ENCODE measurements at regions not wholly inside any gene's neighbourhood (a gene's known extent, or its start where the extent isn't known, plus 50 kb on each side); places are given as distances from the start of the nearest gene placed in this dataset.
A peak's percentile ranks its signal among the peaks of the same experiment; 100 is the strongest.
"Not testable (repeated sequence)": the region's sequence is repeated elsewhere in the genome, so short reads cannot be mapped to it uniquely, and the experiment has no call there.

GRCh38 chr13:78876915-78877549, 218.1 kb upstream of the OBI1 start:
- no peaks in the 10 kb centered on the region for H3K9me3 ChIP-seq
- H3K27me3 ChIP-seq, result no peaks in the 10 kb centered on the region
- ATAC-seq (no peak), DNase-seq (peak in 1 of 4 donors; percentile 41)
- no peaks in the 10 kb centered on the region for H3K4me1 ChIP-seq
- H3K36me3 ChIP-seq, result no peaks in the 10 kb centered on the region
- H3K27ac ChIP-seq, result no peak overlapping the region
- intact Hi-C loops (cut with DNase I), result no loop called here
- H3K4me3 ChIP-seq, result no peak overlapping the region
- no peak for TF ChIP-seq CTCF (IDR thresholded peaks at IDR 0.05)

- intact Hi-C loops (cut with DNase I), result no loop called here
- no peak overlapping the region for H3K27ac ChIP-seq
- TF ChIP-seq CTCF (IDR thresholded peaks at IDR 0.05), result no peak
- no peaks in the 10 kb centered on the region for H3K27me3 ChIP-seq
- H3K4me3 ChIP-seq, result no peak overlapping the region
- H3K4me1 ChIP-seq, result no peaks in the 10 kb centered on the region
- ATAC-seq (no peak), DNase-seq (peak in 1 of 4 donors; percentile 61)
- no peaks in the 10 kb centered on the region for H3K9me3 ChIP-seq
- no peaks in the 10 kb centered on the region for H3K36me3 ChIP-seq
Observed at GRCh38 chr13:78875792-78876580, 217.0 kb upstream of the OBI1 start.

- no peak for TF ChIP-seq CTCF (IDR thresholded peaks at IDR 0.05)
- no peak for ATAC-seq
- Histone ChIP-seq H3K9me3 (no peaks in the 10 kb centered on the region), H3K27ac (no peak overlapping the region), H3K36me3 (no peaks in the 10 kb centered on the region), H3K4me3 (no peak overlapping the region), H3K27me3 (no peaks in the 10 kb centered on the region), H3K4me1 (no peaks in the 10 kb centered on the region)
- no peak for DNase-seq
- intact Hi-C loops (cut with DNase I), result no loop called here
Observed at GRCh38 chr13:78868991-78869390, 210.0 kb upstream of the OBI1 start.

- DNase-seq, result no peak
- no peak overlapping the region for H3K27ac ChIP-seq
- H3K36me3 ChIP-seq, result no peaks in the 10 kb centered on the region
- TF ChIP-seq CTCF (IDR thresholded peaks at IDR 0.05), result no peak
- H3K4me1 ChIP-seq, result no peaks in the 10 kb centered on the region
- H3K27me3 ChIP-seq, result no peaks in the 10 kb centered on the region
- H3K9me3 ChIP-seq, result no peaks in the 10 kb centered on the region
- intact Hi-C loops (cut with DNase I), result no loop called here
- no peak overlapping the region for H3K4me3 ChIP-seq
- no peak for ATAC-seq
Observed at GRCh38 chr13:78867655-78868054, 208.7 kb upstream of the OBI1 start.

GRCh38 chr13:78866076-78866475, 207.1 kb upstream of the OBI1 start:
- intact Hi-C loops (cut with DNase I); H3K9me3 ChIP-seq; H3K27me3 ChIP-seq; ATAC-seq; H3K36me3 ChIP-seq; H3K4me1 ChIP-seq; H3K4me3 ChIP-seq; H3K27ac ChIP-seq: not testable (repeated sequence)
- DNase-seq, result peak in 1 of 4 donors; percentile 26
